Endothelial cell of umbilical vein (primary cell): ENCODE measurements at regions not wholly inside any gene's neighbourhood (a gene's known extent, or its start where the extent isn't known, plus 50 kb on each side); places are given as distances from the start of the nearest gene placed in this dataset.

Experiments used
- BruUV-seq: library from RNA; stranded (reverse); fragments of 400-500 nt; replicated peaks from 2 replicates; lab custom pipeline; 2021; lab: Mats Ljungman, UMichigan
- CTCF ChIA-PET: fragments of 300-600, 350-600 bp; sonication (Branson Sonifier 250); formaldehyde crosslinking; loops from one replicate; lab custom pipeline; 2021; ENCODE audit warnings: antibody characterized with exemption, inconsistent platforms; lab: Charles Lee
- POLR2A ChIA-PET: fragments of 300-600, 350-600 bp; sonication (Branson Sonifier 250); formaldehyde crosslinking; loops from one replicate; lab custom pipeline; 2021; ENCODE audit warnings: antibody characterized with exemption, inconsistent platforms; lab: Charles Lee
- DNase-seq: peaks from one replicate; pipeline ENCODE4 v3.0.0-alpha.2; 2011; ENCODE audit warnings: low read depth, low spot score
- FAIRE-seq: peaks from 2 replicates; lab custom pipeline; 2011; peaks lifted over from hg19 to GRCh38; lab: Jason Lieb, UNC
- H2AFZ ChIP-seq: 2 replicates; pipeline ENCODE4 v1.6.0; 2012; ENCODE audit warnings: low read depth, low read length, control low read depth, inconsistent platforms
- H3K27ac ChIP-seq: 2 replicates; pipeline ENCODE4 v1.5.1; 2011; ENCODE audit warnings: low read depth, mild to moderate bottlenecking, control low read depth, low read length, moderate library complexity; ENCODE audit not compliant: insufficient read depth
- H3K27me3 ChIP-seq, 2 experiments: 2 replicates each; pipeline versions ENCODE4 v1.6.0 to v1.6.1; 2011; ENCODE audit warnings: low read length in 2 of 2, mixed read lengths in 1 of 2; ENCODE audit not compliant: control insufficient read depth in 2 of 2, insufficient read depth in 2 of 2
- H3K36me3 ChIP-seq, 2 experiments: 2 replicates in 1 of 2; 3 replicates in 1 of 2; pipeline ENCODE4 v1.5.1; 2011; ENCODE audit warnings: low read length in 2 of 2, mild to moderate bottlenecking in 1 of 2, moderate library complexity in 1 of 2; ENCODE audit not compliant: control insufficient read depth in 2 of 2, insufficient read depth in 2 of 2; ENCODE audit errors: extremely low read depth in 1 of 2
- H3K4me1 ChIP-seq: 3 replicates; pipeline ENCODE4 v1.5.1; 2011; ENCODE audit warnings: mild to moderate bottlenecking, low read length; ENCODE audit not compliant: control insufficient read depth, insufficient read depth; ENCODE audit errors: extremely low read depth
- H3K4me2 ChIP-seq: 2 replicates; pipeline ENCODE4 v1.6.1; 2011; ENCODE audit warnings: low read length, control low read depth, mixed read lengths; ENCODE audit not compliant: insufficient read depth
- H3K4me3 ChIP-seq, 3 experiments: fragments of 200-600 bp in 1 of 3; sonication (generic), shearing (Covaris generic) in 1 of 3; replicated peaks in 1 of 3; 2 replicates each; pipeline ENCODE4 v1.5.1; 2011 to 2016; ENCODE audit warnings: control low read depth in 3 of 3, low read length in 3 of 3, mild to moderate bottlenecking in 2 of 3, inconsistent platforms in 1 of 3, low read depth in 1 of 3, moderate library complexity in 1 of 3; ENCODE audit not compliant: insufficient read depth in 1 of 3
- H3K79me2 ChIP-seq: 2 replicates; pipeline ENCODE4 v1.6.0; 2012; ENCODE audit warnings: low read length, inconsistent platforms; ENCODE audit not compliant: control insufficient read depth, insufficient read depth
- H3K9ac ChIP-seq: replicated peaks from 2 replicates; pipeline ENCODE3; 2011; ENCODE audit warnings: low read length, control low read depth; ENCODE audit not compliant: insufficient read depth; ENCODE audit errors: extremely low read depth
- H3K9me1 ChIP-seq: replicated peaks from 3 replicates; pipeline ENCODE4 v1.6.0; 2011; ENCODE audit warnings: mild to moderate bottlenecking, low read length; ENCODE audit not compliant: control insufficient read depth, insufficient read depth; ENCODE audit errors: extremely low read depth
- H3K9me3 ChIP-seq: replicated peaks from 2 replicates; pipeline ENCODE4 v1.5.1; 2012; ENCODE audit warnings: low read length, inconsistent platforms; ENCODE audit not compliant: control insufficient read depth, insufficient read depth
- H4K20me1 ChIP-seq: replicated peaks from 2 replicates; pipeline ENCODE3; 2011; ENCODE audit warnings: mild to moderate bottlenecking, low read length; ENCODE audit not compliant: control insufficient read depth, insufficient read depth; ENCODE audit errors: extremely low read depth
- EZH2 ChIP-seq: IDR thresholded peaks from 2 replicates; pipeline ENCODE4 v1.6.1; 2012; ENCODE audit warnings: borderline replicate concordance, low read depth, mild to moderate bottlenecking, moderate library complexity, low read length, inconsistent platforms; ENCODE audit not compliant: severe bottlenecking
- FOS ChIP-seq: IDR thresholded peaks from 2 replicates; pipeline ENCODE4 v1.6.1; 2011; ENCODE audit warnings: mild to moderate bottlenecking, low read length, moderate library complexity, borderline replicate concordance; ENCODE audit not compliant: insufficient read depth
- GATA2 ChIP-seq: IDR thresholded peaks from 2 replicates; pipeline ENCODE4 v1.7.0; 2011; ENCODE audit warnings: low read depth, mild to moderate bottlenecking, moderate library complexity, mixed read lengths, low read length; ENCODE audit not compliant: insufficient read length, insufficient read depth
- JUN ChIP-seq: IDR thresholded peaks from 2 replicates; pipeline ENCODE4 v1.6.1; 2011; ENCODE audit warnings: borderline replicate concordance, low read depth; ENCODE audit not compliant: insufficient read length, insufficient read depth
- MYC ChIP-seq: IDR thresholded peaks from one replicate; pipeline ENCODE4 v1.6.1; 2011; ENCODE audit warnings: mild to moderate bottlenecking, low read depth, low read length
- POLR2A ChIP-seq: IDR thresholded peaks from 2 replicates; pipeline ENCODE4 v1.6.1; 2012; ENCODE audit warnings: low read depth, mild to moderate bottlenecking, control low read depth, low read length
- POLR2AphosphoS5 ChIP-seq: IDR thresholded peaks from 2 replicates; pipeline ENCODE4 v1.6.1; 2012; ENCODE audit warnings: low read depth, mild to moderate bottlenecking, control low read depth, low read length, moderate library complexity; ENCODE audit not compliant: insufficient read depth
- dilution Hi-C: fragments of 300-500 bp; cut with MboI; formaldehyde crosslinking; loops from one replicate; pipeline ENCODE4 v1.15.0; 2019; ENCODE audit warnings: low sequenced_read_pairs; ENCODE audit not compliant: extremely low pct_ligation_motif_present
- intact Hi-C: fragments of 100-400 bp; cut with micrococcal nuclease; formaldehyde crosslinking; loops from one replicate; pipeline ENCODE4 v1.10.0; 2022
- TF ChIP-seq, protein P1 (sequence below), 2 donors: IDR thresholded peaks; 1 replicate in 1 of 2; 2 replicates in 1 of 2; pipeline ENCODE4 v1.5.1; 2011; ENCODE audit warnings: low read length in 2 of 2, mild to moderate bottlenecking in 2 of 2, moderate library complexity in 2 of 2, control low read depth in 1 of 2, inconsistent platforms in 1 of 2, low read depth in 1 of 2; ENCODE audit not compliant: insufficient read depth in 1 of 2; ENCODE audit errors: extremely low read depth in 1 of 2
- TF ChIP-seq, protein P2 (sequence below): IDR thresholded peaks from 2 replicates; pipeline ENCODE4 v1.6.1; 2011; ENCODE audit not compliant: insufficient read depth, insufficient read length

DNA sequence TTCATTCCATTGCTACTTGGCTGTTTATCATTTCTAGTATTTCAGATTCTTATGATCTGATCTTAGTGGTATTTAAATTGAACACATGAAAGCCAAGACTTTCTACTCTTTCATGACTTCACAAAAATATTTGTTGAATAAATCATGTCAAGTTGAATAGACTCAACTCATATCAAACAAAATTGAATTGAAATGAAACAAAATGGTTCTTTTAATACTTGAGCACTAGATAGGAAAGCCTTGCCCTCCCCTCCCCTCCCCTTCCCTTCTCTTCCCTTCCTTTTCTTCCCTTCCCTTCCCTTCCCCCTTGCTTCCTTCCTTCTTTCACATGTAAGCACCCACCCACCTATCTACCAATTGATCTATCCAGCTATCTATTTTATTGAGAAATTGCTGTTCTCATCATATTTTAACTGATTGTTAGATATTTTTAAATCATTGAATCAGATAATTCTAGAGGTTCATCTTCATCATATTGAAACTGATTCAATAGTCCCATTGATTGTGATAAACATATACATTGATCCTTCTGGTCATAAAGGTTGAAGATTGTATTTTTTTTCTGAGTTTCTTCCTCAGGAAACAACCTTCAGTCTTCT is 2015.9 kb downstream of the LRRC4C start:
- no peaks in the 10 kb centered on the region for H3K36me3 ChIP-seq
- FAIRE-seq: no peak
- no peak overlapping the region for H3K4me3 ChIP-seq
- dilution Hi-C loops (no loop called here), intact Hi-C loops (no loop called here)
- no peak overlapping the region for H3K4me2 ChIP-seq
- no peak overlapping the region for H2AFZ ChIP-seq
- no peak overlapping the region for H3K27ac ChIP-seq
- H3K9me3 ChIP-seq: no peaks in the 10 kb centered on the region
- DNase-seq: no peak
- no peaks in the 10 kb centered on the region for H3K27me3 ChIP-seq
- TF ChIP-seq MYC (no peak), JUN (no peak), FOS (no peak), EZH2 (no peak), POLR2A (no peak), GATA2 (no peak), POLR2AphosphoS5 (no peak)
- TF ChIP-seq, protein P1, sequence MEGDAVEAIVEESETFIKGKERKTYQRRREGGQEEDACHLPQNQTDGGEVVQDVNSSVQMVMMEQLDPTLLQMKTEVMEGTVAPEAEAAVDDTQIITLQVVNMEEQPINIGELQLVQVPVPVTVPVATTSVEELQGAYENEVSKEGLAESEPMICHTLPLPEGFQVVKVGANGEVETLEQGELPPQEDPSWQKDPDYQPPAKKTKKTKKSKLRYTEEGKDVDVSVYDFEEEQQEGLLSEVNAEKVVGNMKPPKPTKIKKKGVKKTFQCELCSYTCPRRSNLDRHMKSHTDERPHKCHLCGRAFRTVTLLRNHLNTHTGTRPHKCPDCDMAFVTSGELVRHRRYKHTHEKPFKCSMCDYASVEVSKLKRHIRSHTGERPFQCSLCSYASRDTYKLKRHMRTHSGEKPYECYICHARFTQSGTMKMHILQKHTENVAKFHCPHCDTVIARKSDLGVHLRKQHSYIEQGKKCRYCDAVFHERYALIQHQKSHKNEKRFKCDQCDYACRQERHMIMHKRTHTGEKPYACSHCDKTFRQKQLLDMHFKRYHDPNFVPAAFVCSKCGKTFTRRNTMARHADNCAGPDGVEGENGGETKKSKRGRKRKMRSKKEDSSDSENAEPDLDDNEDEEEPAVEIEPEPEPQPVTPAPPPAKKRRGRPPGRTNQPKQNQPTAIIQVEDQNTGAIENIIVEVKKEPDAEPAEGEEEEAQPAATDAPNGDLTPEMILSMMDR (IDR thresholded peaks at IDR 0.05; ENCODE audit: extremely low read depth in 1 of 2, insufficient read depth in 1 of 2, low read depth in 1 of 2, low read length in 2 of 2): no peak
- TF ChIP-seq, protein P2, sequence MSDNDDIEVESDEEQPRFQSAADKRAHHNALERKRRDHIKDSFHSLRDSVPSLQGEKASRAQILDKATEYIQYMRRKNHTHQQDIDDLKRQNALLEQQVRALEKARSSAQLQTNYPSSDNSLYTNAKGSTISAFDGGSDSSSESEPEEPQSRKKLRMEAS: no peak
- no peak overlapping the region for H3K9ac ChIP-seq
- POLR2A ChIA-PET: no interaction called here
- H3K9me1 ChIP-seq: no peaks in the 10 kb centered on the region
- H3K79me2 ChIP-seq: no peaks in the 10 kb centered on the region
- no TSS peak for BruUV-seq
- no peaks in the 10 kb centered on the region for H3K4me1 ChIP-seq
- no peaks in the 10 kb centered on the region for H4K20me1 ChIP-seq
- CTCF ChIA-PET: no interaction called here
